ENCODE measurements at regions not wholly inside any gene's neighbourhood (a gene's known extent, or its start where the extent isn't known, plus 50 kb on each side); places are given as distances from the start of the nearest gene placed in this dataset.

- H3K27me3 Mint-ChIP-seq (ENCODE audit: insufficient read depth, unreplicated experiment), result peaks cover 9% of the 10 kb centered on the region
- ChIA-PET CTCF (no interaction called here), POLR2A (no interaction called here)
- no peaks in the 10 kb centered on the region for H3K36me3 Mint-ChIP-seq (ENCODE audit: insufficient read depth, unreplicated experiment)
- Histone ChIP-seq H3K4me3 (ENCODE audit: low read depth, low read length) (no peak overlapping the region), H3K9me3 (no peaks in the 10 kb centered on the region), H3K4me1 (no peaks in the 10 kb centered on the region), H3K27me3 (replicated peaks; ENCODE audit: control insufficient read depth, insufficient read depth, low read length) (no peaks in the 10 kb centered on the region), H3K36me3 (ENCODE audit: control insufficient read depth, insufficient read depth, low read length) (no peaks in the 10 kb centered on the region)
- no peaks in the 10 kb centered on the region for H3K4me1 Mint-ChIP-seq (ENCODE audit: low read depth, unreplicated experiment)
- no peak overlapping the region for H3K4me3 Mint-ChIP-seq (ENCODE audit: unreplicated experiment)
- H3K27ac Mint-ChIP-seq (ENCODE audit: unreplicated experiment), result no peak overlapping the region
- H3K9me3 Mint-ChIP-seq (ENCODE audit: unreplicated experiment), result no peaks in the 10 kb centered on the region
- TF ChIP-seq CTCF (IDR thresholded peaks at IDR 0.05; ENCODE audit: insufficient read depth in 1 of 2, low read depth in 1 of 2, low read length in 1 of 2, severe bottlenecking in 1 of 2, unreplicated experiment in 1 of 2), result no peak
- intact Hi-C loops (cut with micrococcal nuclease; ENCODE audit: unreplicated experiment), result no loop called here
- no peak for DNase-seq
- no TSS peak for BruUV-seq (replicated peaks)
Measured at GRCh38 chr4:181204109-181204508, 1039.1 kb upstream of the TENM3 start.

- H3K36me3 Mint-ChIP-seq (ENCODE audit: insufficient read depth, unreplicated experiment), result no peaks in the 10 kb centered on the region
- no TSS peak for BruUV-seq (replicated peaks)
- H3K9me3 ChIP-seq, result no peaks in the 10 kb centered on the region
- H3K27me3 Mint-ChIP-seq (ENCODE audit: insufficient read depth, unreplicated experiment), result peaks cover 5% of the 10 kb centered on the region
- H3K27me3 ChIP-seq (replicated peaks; ENCODE audit: control insufficient read depth, insufficient read depth, low read length), result no peaks in the 10 kb centered on the region
- no peak overlapping the region for H3K4me3 Mint-ChIP-seq (ENCODE audit: unreplicated experiment)
- H3K4me3 ChIP-seq (ENCODE audit: low read depth, low read length), result no peak overlapping the region
- ChIA-PET POLR2A (no interaction called here), CTCF (no interaction called here)
- no peak overlapping the region for H3K27ac Mint-ChIP-seq (ENCODE audit: unreplicated experiment)
- DNase-seq, result no peak
- no peak for TF ChIP-seq CTCF (IDR thresholded peaks at IDR 0.05; ENCODE audit: insufficient read depth in 1 of 2, low read depth in 1 of 2, low read length in 1 of 2, severe bottlenecking in 1 of 2, unreplicated experiment in 1 of 2)
- intact Hi-C loops (cut with micrococcal nuclease; ENCODE audit: unreplicated experiment), result no loop called here
- no peaks in the 10 kb centered on the region for H3K9me3 Mint-ChIP-seq (ENCODE audit: unreplicated experiment)
- H3K36me3 ChIP-seq (ENCODE audit: control insufficient read depth, insufficient read depth, low read length), result no peaks in the 10 kb centered on the region
- no peaks in the 10 kb centered on the region for H3K4me1 ChIP-seq
- H3K4me1 Mint-ChIP-seq (ENCODE audit: low read depth, unreplicated experiment), result no peaks in the 10 kb centered on the region
Measured at GRCh38 chr4:181213551-181213950, 1029.7 kb upstream of the TENM3 start.

GRCh38 chr4:181216501-181216900, 1026.7 kb upstream of the TENM3 start:
- H3K4me1 ChIP-seq, result no peaks in the 10 kb centered on the region
- H3K27me3 ChIP-seq (replicated peaks; ENCODE audit: control insufficient read depth, insufficient read depth, low read length), result no peaks in the 10 kb centered on the region
- no peaks in the 10 kb centered on the region for H3K9me3 ChIP-seq
- no peak overlapping the region for H3K4me3 Mint-ChIP-seq (ENCODE audit: unreplicated experiment)
- H3K36me3 Mint-ChIP-seq (ENCODE audit: insufficient read depth, unreplicated experiment), result no peaks in the 10 kb centered on the region
- no peak overlapping the region for H3K4me3 ChIP-seq (ENCODE audit: low read depth, low read length)
- no peak for DNase-seq
- POLR2A ChIA-PET, result no interaction called here
- no peaks in the 10 kb centered on the region for H3K4me1 Mint-ChIP-seq (ENCODE audit: low read depth, unreplicated experiment)
- no peaks in the 10 kb centered on the region for H3K36me3 ChIP-seq (ENCODE audit: control insufficient read depth, insufficient read depth, low read length)
- peaks cover 3% of the 10 kb centered on the region for H3K27me3 Mint-ChIP-seq (ENCODE audit: insufficient read depth, unreplicated experiment)
- CTCF ChIA-PET, result no interaction called here
- H3K27ac Mint-ChIP-seq (ENCODE audit: unreplicated experiment), result no peak overlapping the region
- no peak for TF ChIP-seq CTCF (IDR thresholded peaks at IDR 0.05; ENCODE audit: insufficient read depth in 1 of 2, low read depth in 1 of 2, low read length in 1 of 2, severe bottlenecking in 1 of 2, unreplicated experiment in 1 of 2)
- no TSS peak for BruUV-seq (replicated peaks)
- H3K9me3 Mint-ChIP-seq (ENCODE audit: unreplicated experiment), result no peaks in the 10 kb centered on the region
- intact Hi-C loops (cut with micrococcal nuclease; ENCODE audit: unreplicated experiment), result no loop called here

Data from Caco-2 (cell line).